ENCODE measurements at regions not wholly inside any gene's neighbourhood (a gene's known extent, or its start where the extent isn't known, plus 50 kb on each side); places are given as distances from the start of the nearest gene placed in this dataset.

- ATAC-seq (ENCODE audit: low read depth in 2 of 2): no peak
- H3K27ac ChIP-seq (ENCODE audit: insufficient read depth, low read length, poor library complexity, severe bottlenecking): no peak overlapping the region
- Mint-ChIP-seq H3K36me3 (no peaks in the 10 kb centered on the region), H3K27me3 (peaks cover 5% of the 10 kb centered on the region), H3K27ac (no peak overlapping the region), H3K9me3 (peaks cover 0 to 3% (median 1%) of the 10 kb centered on the region in 7 donors), H3K4me1 (no peaks in the 10 kb centered on the region), H3K4me3 (peak overlapping the region in 1 of 4 donors; percentile 45)
- H3K36me3 ChIP-seq (ENCODE audit: control insufficient read depth, insufficient read depth, low read length): no peaks in the 10 kb centered on the region
- no peaks in the 10 kb centered on the region for H3K9me3 ChIP-seq (ENCODE audit: control insufficient read depth in 2 of 2, low read length in 2 of 2)
- H3K27me3 ChIP-seq (ENCODE audit: control insufficient read depth, insufficient read depth, low read length): no peaks in the 10 kb centered on the region
- no peak overlapping the region for H3K4me3 ChIP-seq (ENCODE audit: low read depth, low read length)
- no peak for DNase-seq
- H3K4me1 ChIP-seq (ENCODE audit: control insufficient read depth, insufficient read depth, low read length, poor library complexity, severe bottlenecking): no peaks in the 10 kb centered on the region
Observed at GRCh38 chr16:50950955-50951354, 200.1 kb downstream of the SALL1 start.

DNA sequence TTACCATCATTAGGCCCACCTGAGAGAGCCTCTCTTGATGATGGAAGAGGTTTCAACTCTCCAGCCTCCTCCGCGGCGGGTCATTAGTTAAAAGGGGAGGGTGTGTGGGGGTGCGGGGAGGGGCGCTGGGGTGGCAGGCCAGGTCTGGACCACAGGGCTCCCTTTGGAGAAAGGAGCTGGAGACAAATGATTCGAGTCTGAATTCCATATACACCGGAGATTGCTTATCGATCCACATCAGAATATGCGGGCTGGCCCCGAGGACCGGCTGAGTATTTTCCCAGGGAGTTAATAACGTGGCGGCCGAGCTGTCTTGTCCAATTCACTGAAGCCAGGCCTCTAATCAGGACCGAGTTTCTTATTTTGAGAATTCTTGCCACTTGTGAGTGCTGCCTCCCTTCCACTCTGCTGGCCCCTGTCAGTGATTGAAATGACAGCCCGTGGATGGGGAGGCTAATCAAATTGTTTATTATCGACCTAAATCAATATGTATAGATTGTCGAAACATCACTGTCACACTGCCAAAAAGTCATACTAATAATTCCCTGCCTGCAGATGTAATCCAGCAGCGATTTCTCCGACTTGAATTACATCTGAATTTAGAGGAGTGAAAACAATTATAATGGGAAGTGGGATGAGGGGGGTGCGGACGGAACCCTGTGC lies 202.7 kb downstream of the SALL1 start:
- peak overlapping the region in 1 of 3 donors; percentile 49 for H3K27ac Mint-ChIP-seq
- H3K9me3 Mint-ChIP-seq: peaks cover 0 to 3% (median 1%) of the 10 kb centered on the region in 7 donors
- no peak overlapping the region for H3K4me3 Mint-ChIP-seq

DNA sequence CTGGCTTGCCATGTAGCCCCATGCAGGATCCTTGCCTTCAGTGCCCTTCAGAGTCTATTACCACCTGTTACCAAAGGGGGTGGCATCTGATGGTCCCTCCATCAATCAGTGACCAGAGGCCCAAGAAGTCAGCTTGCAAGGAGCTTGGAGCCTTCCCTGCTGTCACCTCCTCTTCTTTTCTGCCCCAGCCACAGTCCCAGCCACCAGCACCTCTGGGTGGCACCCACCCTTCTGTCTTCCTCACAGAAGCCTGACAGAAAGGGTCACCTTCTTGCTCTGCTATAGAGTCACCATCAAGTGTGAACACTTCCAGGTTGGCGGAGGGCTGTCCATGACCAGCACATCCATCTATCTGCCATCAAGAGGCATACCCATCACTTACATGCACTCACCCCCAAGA lies 203.2 kb downstream of the SALL1 start:
- ATAC-seq (ENCODE audit: low read depth in 2 of 2): no peak
- no peak overlapping the region for H3K27ac Mint-ChIP-seq
- H3K9me3 Mint-ChIP-seq: peaks cover 0 to 1% (median 0%) of the 10 kb centered on the region in 7 donors

More for the DNA sequence above, 202.7 kb downstream of the SALL1 start:
- H3K9me3 ChIP-seq (ENCODE audit: control insufficient read depth in 2 of 2, low read length in 2 of 2): no peaks in the 10 kb centered on the region
- H3K27ac ChIP-seq (ENCODE audit: insufficient read depth, low read length, poor library complexity, severe bottlenecking): no peak overlapping the region
- peaks cover 2% of the 10 kb centered on the region for H3K27me3 ChIP-seq (ENCODE audit: control insufficient read depth, insufficient read depth, low read length)
- Mint-ChIP-seq H3K27me3 (peaks cover 12% of the 10 kb centered on the region), H3K36me3 (no peaks in the 10 kb centered on the region), H3K4me1 (no peaks in the 10 kb centered on the region)
- no peak overlapping the region for H3K4me3 ChIP-seq (ENCODE audit: low read depth, low read length)
- DNase-seq: no peak
- H3K4me1 ChIP-seq (ENCODE audit: control insufficient read depth, insufficient read depth, low read length, poor library complexity, severe bottlenecking): no peaks in the 10 kb centered on the region
- H3K36me3 ChIP-seq (ENCODE audit: control insufficient read depth, insufficient read depth, low read length): no peaks in the 10 kb centered on the region
- ATAC-seq (ENCODE audit: low read depth in 2 of 2): no peak

DNA sequence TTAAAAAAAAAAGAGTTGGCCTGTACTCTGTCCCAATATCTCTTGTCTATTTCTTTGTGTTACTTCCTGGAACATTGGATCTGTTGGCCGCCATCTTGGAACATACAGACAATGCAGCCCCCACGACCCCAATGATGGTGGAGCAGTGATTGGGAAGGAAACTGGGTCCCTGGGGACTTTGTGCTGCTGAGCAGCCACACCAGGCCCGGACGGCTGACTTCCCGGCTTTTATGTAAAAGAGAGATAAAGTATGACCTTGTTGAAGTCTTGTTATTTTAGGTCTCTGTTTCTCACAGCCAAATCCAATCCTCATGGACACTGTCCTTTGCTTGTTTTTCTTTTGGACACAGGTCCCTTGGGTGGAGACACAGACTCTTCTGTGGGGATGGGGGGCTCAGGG lies 204.5 kb downstream of the SALL1 start:
- Mint-ChIP-seq H3K4me1 (no peaks in the 10 kb centered on the region), H3K27me3 (peaks cover 16% of the 10 kb centered on the region), H3K36me3 (no peaks in the 10 kb centered on the region), H3K27ac (no peak overlapping the region), H3K9me3 (peaks cover 0 to 1% (median 0%) of the 10 kb centered on the region in 7 donors), H3K4me3 (no peak overlapping the region)
- DNase-seq (no peak), ATAC-seq (ENCODE audit: low read depth in 2 of 2) (no peak)
- no peak overlapping the region for H3K27ac ChIP-seq (ENCODE audit: insufficient read depth, low read length, poor library complexity, severe bottlenecking)
- H3K4me3 ChIP-seq (ENCODE audit: low read depth, low read length): no peak overlapping the region
- no peaks in the 10 kb centered on the region for H3K4me1 ChIP-seq (ENCODE audit: control insufficient read depth, insufficient read depth, low read length, poor library complexity, severe bottlenecking)
- no peaks in the 10 kb centered on the region for H3K9me3 ChIP-seq (ENCODE audit: control insufficient read depth in 2 of 2, low read length in 2 of 2)
- H3K36me3 ChIP-seq (ENCODE audit: control insufficient read depth, insufficient read depth, low read length): no peaks in the 10 kb centered on the region
- peaks cover 2% of the 10 kb centered on the region for H3K27me3 ChIP-seq (ENCODE audit: control insufficient read depth, insufficient read depth, low read length)

More for the DNA sequence above, 203.2 kb downstream of the SALL1 start:
- Histone ChIP-seq H3K9me3 (ENCODE audit: control insufficient read depth in 2 of 2, low read length in 2 of 2) (no peaks in the 10 kb centered on the region), H3K36me3 (ENCODE audit: control insufficient read depth, insufficient read depth, low read length) (no peaks in the 10 kb centered on the region), H3K27me3 (ENCODE audit: control insufficient read depth, insufficient read depth, low read length) (peaks cover 2% of the 10 kb centered on the region), H3K4me3 (ENCODE audit: low read depth, low read length) (no peak overlapping the region), H3K27ac (ENCODE audit: insufficient read depth, low read length, poor library complexity, severe bottlenecking) (no peak overlapping the region), H3K4me1 (ENCODE audit: control insufficient read depth, insufficient read depth, low read length, poor library complexity, severe bottlenecking) (no peaks in the 10 kb centered on the region)
- Mint-ChIP-seq H3K36me3 (no peaks in the 10 kb centered on the region), H3K4me1 (no peaks in the 10 kb centered on the region), H3K27me3 (peaks cover 12% of the 10 kb centered on the region), H3K4me3 (no peak overlapping the region)
- no peak for DNase-seq

- Histone ChIP-seq H3K27ac (ENCODE audit: insufficient read depth, low read length, poor library complexity, severe bottlenecking) (no peak overlapping the region), H3K9me3 (ENCODE audit: control insufficient read depth in 2 of 2, low read length in 2 of 2) (no peaks in the 10 kb centered on the region), H3K4me3 (ENCODE audit: low read depth, low read length) (no peak overlapping the region), H3K27me3 (ENCODE audit: control insufficient read depth, insufficient read depth, low read length) (peaks cover 2% of the 10 kb centered on the region), H3K36me3 (ENCODE audit: control insufficient read depth, insufficient read depth, low read length) (no peaks in the 10 kb centered on the region), H3K4me1 (ENCODE audit: control insufficient read depth, insufficient read depth, low read length, poor library complexity, severe bottlenecking) (no peaks in the 10 kb centered on the region)
- peaks cover 16% of the 10 kb centered on the region for H3K27me3 Mint-ChIP-seq
- no peaks in the 10 kb centered on the region for H3K36me3 Mint-ChIP-seq
- H3K9me3 Mint-ChIP-seq: peaks cover 0 to 1% (median 0%) of the 10 kb centered on the region in 7 donors
- H3K4me1 Mint-ChIP-seq: no peaks in the 10 kb centered on the region
- no peak overlapping the region for H3K4me3 Mint-ChIP-seq
- no peak overlapping the region for H3K27ac Mint-ChIP-seq
- DNase-seq: no peak
- ATAC-seq (ENCODE audit: low read depth in 2 of 2): no peak
Observed at GRCh38 chr16:50946098-50946497, 204.2 kb downstream of the CYLD start.

GRCh38 chr16:50945171-50945570 lies 203.3 kb downstream of the CYLD start:
- Mint-ChIP-seq H3K9me3 (peaks cover 0 to 1% (median 0%) of the 10 kb centered on the region in 7 donors), H3K27ac (peak overlapping the region in 1 of 3 donors; percentile 53), H3K4me1 (no peaks in the 10 kb centered on the region), H3K27me3 (peaks cover 12% of the 10 kb centered on the region), H3K36me3 (no peaks in the 10 kb centered on the region), H3K4me3 (no peak overlapping the region)
- Histone ChIP-seq H3K9me3 (ENCODE audit: control insufficient read depth in 2 of 2, low read length in 2 of 2) (no peaks in the 10 kb centered on the region), H3K36me3 (ENCODE audit: control insufficient read depth, insufficient read depth, low read length) (no peaks in the 10 kb centered on the region), H3K4me3 (ENCODE audit: low read depth, low read length) (no peak overlapping the region), H3K27me3 (ENCODE audit: control insufficient read depth, insufficient read depth, low read length) (peaks cover 2% of the 10 kb centered on the region), H3K4me1 (ENCODE audit: control insufficient read depth, insufficient read depth, low read length, poor library complexity, severe bottlenecking) (no peaks in the 10 kb centered on the region), H3K27ac (ENCODE audit: insufficient read depth, low read length, poor library complexity, severe bottlenecking) (no peak overlapping the region)
- no peak for ATAC-seq (ENCODE audit: low read depth in 2 of 2)
- no peak for DNase-seq

DNA sequence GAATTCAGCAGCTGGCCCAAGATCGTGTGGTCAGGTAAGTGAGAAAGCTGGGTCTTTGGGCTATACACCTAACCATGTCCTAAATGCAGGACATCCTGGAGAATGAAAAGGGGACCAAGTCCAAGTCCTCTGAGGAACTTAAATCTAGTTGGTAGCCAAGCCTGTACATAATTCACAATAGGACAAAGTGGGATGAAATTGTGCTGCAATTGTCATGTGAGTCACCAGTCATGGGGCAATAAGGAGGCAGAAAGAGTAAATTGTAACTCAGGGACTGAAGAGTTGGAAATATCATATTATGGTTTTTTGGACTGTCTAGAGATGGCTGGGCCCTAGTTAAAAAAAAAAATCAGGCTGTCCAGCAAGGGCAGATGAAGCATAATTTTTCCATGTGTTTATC lies 202.6 kb downstream of the CYLD start:
- DNase-seq (no peak), ATAC-seq (ENCODE audit: low read depth in 2 of 2) (no peak)
- no peaks in the 10 kb centered on the region for H3K36me3 ChIP-seq (ENCODE audit: control insufficient read depth, insufficient read depth, low read length)
- no peak overlapping the region for H3K27ac ChIP-seq (ENCODE audit: insufficient read depth, low read length, poor library complexity, severe bottlenecking)
- Mint-ChIP-seq H3K4me3 (no peak overlapping the region), H3K27me3 (peaks cover 12% of the 10 kb centered on the region), H3K36me3 (no peaks in the 10 kb centered on the region), H3K27ac (no peak overlapping the region), H3K9me3 (peaks cover 0 to 1% (median 0%) of the 10 kb centered on the region in 7 donors), H3K4me1 (no peaks in the 10 kb centered on the region)
- peaks cover 2% of the 10 kb centered on the region for H3K27me3 ChIP-seq (ENCODE audit: control insufficient read depth, insufficient read depth, low read length)
- no peaks in the 10 kb centered on the region for H3K9me3 ChIP-seq (ENCODE audit: control insufficient read depth in 2 of 2, low read length in 2 of 2)
- H3K4me3 ChIP-seq (ENCODE audit: low read depth, low read length): no peak overlapping the region
- H3K4me1 ChIP-seq (ENCODE audit: control insufficient read depth, insufficient read depth, low read length, poor library complexity, severe bottlenecking): no peaks in the 10 kb centered on the region

GRCh38 chr16:50944033-50944432 lies 202.1 kb downstream of the CYLD start:
- H3K4me1 Mint-ChIP-seq: no peaks in the 10 kb centered on the region
- H3K9me3 Mint-ChIP-seq: peaks cover 0 to 1% (median 0%) of the 10 kb centered on the region in 7 donors
- no peak overlapping the region for H3K4me3 Mint-ChIP-seq
- H3K36me3 ChIP-seq (ENCODE audit: control insufficient read depth, insufficient read depth, low read length): no peaks in the 10 kb centered on the region
- peaks cover 2% of the 10 kb centered on the region for H3K27me3 ChIP-seq (ENCODE audit: control insufficient read depth, insufficient read depth, low read length)
- ATAC-seq (ENCODE audit: low read depth in 2 of 2): no peak
- H3K4me1 ChIP-seq (ENCODE audit: control insufficient read depth, insufficient read depth, low read length, poor library complexity, severe bottlenecking): no peaks in the 10 kb centered on the region
- H3K36me3 Mint-ChIP-seq: no peaks in the 10 kb centered on the region
- peaks cover 12% of the 10 kb centered on the region for H3K27me3 Mint-ChIP-seq
- no peak overlapping the region for H3K27ac ChIP-seq (ENCODE audit: insufficient read depth, low read length, poor library complexity, severe bottlenecking)
- no peak overlapping the region for H3K27ac Mint-ChIP-seq
- H3K9me3 ChIP-seq (ENCODE audit: control insufficient read depth in 2 of 2, low read length in 2 of 2): no peaks in the 10 kb centered on the region
- H3K4me3 ChIP-seq (ENCODE audit: low read depth, low read length): no peak overlapping the region
- DNase-seq: no peak

Data from CD4-positive, CD25-positive, alpha-beta regulatory T cell (primary cell).